IMR-90 (cell line): ENCODE measurements at regions not wholly inside any gene's neighbourhood (a gene's known extent, or its start where the extent isn't known, plus 50 kb on each side); places are given as distances from the start of the nearest gene placed in this dataset.

Source experiments
- ATAC-seq: fragments of 200-7000 bp; cut with Tn5 transposase; 2 replicates; pipeline ENCODE4 v1.9.1; 2020; ENCODE audit warnings: low read depth, mild to moderate bottlenecking, moderate library complexity
- BruUV-seq: library from RNA; stranded (reverse); fragments of 400-500 nt; replicated peaks from 2 replicates; lab custom pipeline; 2021; lab: Mats Ljungman, UMichigan
- CTCF ChIA-PET: fragments of 300-600 bp; formaldehyde crosslinking; extraction: SDS; loops from one replicate; lab custom pipeline; 2021; ENCODE audit warnings: antibody characterized with exemption; lab: Yijun Ruan, JAX
- POLR2A ChIA-PET: fragments of 300-600 bp; sonication (Branson Sonifier 250); formaldehyde crosslinking; loops from one replicate; lab custom pipeline; 2022; ENCODE audit warnings: antibody characterized with exemption; ENCODE audit not compliant: unreplicated experiment; lab: Charles Lee
- DNase-seq: peaks from one replicate; pipeline ENCODE4 v3.0.0; 2013
- H2AFZ ChIP-seq: replicated peaks from 2 replicates; pipeline ENCODE3; 2013; ENCODE audit warnings: low read length, mild to moderate bottlenecking; ENCODE audit not compliant: poor library complexity
- H2AK5ac ChIP-seq: 2 replicates; pipeline ENCODE4 v1.6.1; 2013; ENCODE audit warnings: low read depth, low read length, inconsistent platforms
- H2AK9ac ChIP-seq: replicated peaks from 2 replicates; pipeline ENCODE3; 2013; ENCODE audit warnings: mild to moderate bottlenecking, low read depth, low read length, moderate library complexity; ENCODE audit not compliant: poor library complexity
- H2BK120ac ChIP-seq: 2 replicates; pipeline ENCODE4 v1.6.1; 2013; ENCODE audit warnings: low read depth, low read length, inconsistent platforms
- H2BK15ac ChIP-seq: 3 replicates; pipeline ENCODE4 v1.6.1; 2013; ENCODE audit warnings: low read depth, low read length, inconsistent platforms
- H2BK20ac ChIP-seq: 2 replicates; pipeline ENCODE4 v1.6.1; 2013; ENCODE audit warnings: low read depth, mild to moderate bottlenecking, inconsistent platforms, low read length, moderate library complexity
- H2BK5ac ChIP-seq: 2 replicates; pipeline ENCODE4 v1.6.1; 2013; ENCODE audit warnings: mild to moderate bottlenecking, low read depth, low read length, inconsistent platforms; ENCODE audit not compliant: poor library complexity, severe bottlenecking
- H3K14ac ChIP-seq: replicated peaks from 2 replicates; pipeline ENCODE4 v1.6.1; 2013; ENCODE audit warnings: low read depth, low read length, inconsistent platforms
- H3K18ac ChIP-seq: 2 replicates; pipeline ENCODE4 v1.6.1; 2013; ENCODE audit warnings: low read depth, low read length, control low read depth
- H3K23ac ChIP-seq: 2 replicates; pipeline ENCODE4 v1.6.1; 2013; ENCODE audit warnings: low read depth, low read length, inconsistent platforms
- H3K27ac ChIP-seq: 2 replicates; pipeline ENCODE4 v1.5.1; 2013; ENCODE audit warnings: mild to moderate bottlenecking, control low read depth, low read length; ENCODE audit not compliant: insufficient read depth
- H3K27me3 ChIP-seq: 2 replicates; pipeline ENCODE4 v1.6.1; 2013; ENCODE audit warnings: low read length; ENCODE audit not compliant: control insufficient read depth, insufficient read depth
- H3K36me3 ChIP-seq: 2 replicates; pipeline ENCODE4 v1.6.1; 2013; ENCODE audit warnings: low read length, mixed read lengths; ENCODE audit not compliant: control insufficient read depth, insufficient read depth
- H3K4ac ChIP-seq: 2 replicates; pipeline ENCODE4 v1.6.1; 2013; ENCODE audit warnings: low read depth, low read length, inconsistent platforms
- H3K4me1 ChIP-seq: 2 replicates; pipeline ENCODE4 v1.6.1; 2013; ENCODE audit warnings: low read length, mixed read lengths; ENCODE audit not compliant: control insufficient read depth, insufficient read depth
- H3K4me2 ChIP-seq: 2 replicates; pipeline ENCODE4 v1.6.1; 2013; ENCODE audit warnings: low read depth, mild to moderate bottlenecking, control low read depth, low read length, moderate library complexity
- H3K4me3 ChIP-seq: 2 replicates; pipeline ENCODE4 v1.5.1; 2013; ENCODE audit warnings: low read depth, mild to moderate bottlenecking, control low read depth, low read length, moderate library complexity; ENCODE audit not compliant: insufficient read depth
- H3K56ac ChIP-seq: 2 replicates; pipeline ENCODE4 v1.6.1; 2013; ENCODE audit warnings: low read length, inconsistent platforms; ENCODE audit not compliant: insufficient read depth; ENCODE audit errors: extremely low read depth
- H3K79me1 ChIP-seq, 2 experiments: 2 replicates each; pipeline ENCODE4 v1.6.1; 2013; ENCODE audit warnings: low read length in 2 of 2, inconsistent platforms in 1 of 2, low read depth in 1 of 2
- H3K9ac ChIP-seq: 2 replicates; pipeline ENCODE4 v1.6.1; 2013; ENCODE audit warnings: low read depth, low read length, control low read depth
- H3K9me1 ChIP-seq: 2 replicates; pipeline ENCODE4 v1.6.1; 2013; ENCODE audit warnings: low read length, inconsistent platforms; ENCODE audit not compliant: insufficient read depth
- H3K9me3 ChIP-seq: 2 replicates; pipeline ENCODE4 v1.6.1; 2013; ENCODE audit warnings: low read length; ENCODE audit not compliant: control insufficient read depth, insufficient read depth
- H4K20me1 ChIP-seq: 2 replicates; pipeline ENCODE4 v1.6.1; 2013; ENCODE audit warnings: low read length, inconsistent platforms; ENCODE audit not compliant: insufficient read depth
- H4K5ac ChIP-seq: 2 replicates; pipeline ENCODE4 v1.6.1; 2013; ENCODE audit warnings: mild to moderate bottlenecking, low read depth, low read length, control low read depth
- H4K8ac ChIP-seq, 2 experiments: 2 replicates each; pipeline ENCODE4 v1.6.1; 2013; ENCODE audit warnings: low read depth in 2 of 2, low read length in 2 of 2, control low read depth in 1 of 2, inconsistent platforms in 1 of 2
- H4K91ac ChIP-seq: 2 replicates; pipeline ENCODE4 v1.6.1; 2013; ENCODE audit warnings: low read depth, low read length, inconsistent platforms; ENCODE audit not compliant: insufficient read depth
- BHLHE40 ChIP-seq: fragments of 150-350 bp; IDR thresholded peaks from 2 replicates; pipeline ENCODE4 v1.6.1; 2016; ENCODE audit warnings: mild to moderate bottlenecking, low read depth, low read length
- CTCF ChIP-seq: conservative IDR thresholded peaks from 2 replicates; pipeline ENCODE4 v1.5.1; 2012; ENCODE audit warnings: mild to moderate bottlenecking, low read depth, low read length, improper control_type of control experiment
- MAZ ChIP-seq: IDR thresholded peaks from 2 replicates; pipeline ENCODE4 v1.6.1; 2012; ENCODE audit warnings: low read depth, mild to moderate bottlenecking, low read length, improper control_type of control experiment, moderate library complexity, borderline replicate concordance
- WGBS, 2 experiments: methylation state at CpG; one replicate each; pipeline versions ENCODE4 v1.1.5 to v1.1.7; 2013; ENCODE audit warnings: missing lambda C conversion rate in 2 of 2; ENCODE audit not compliant: insufficient read length in 1 of 2; ENCODE audit errors: extremely low coverage in 2 of 2; 5-methylcytosine and 5-hydroxymethylcytosine counted together
- dilution Hi-C: fragments of 300-500 bp; cut with HindIII; formaldehyde crosslinking; loops from one replicate; pipeline ENCODE4 v1.14.3; 2018; ENCODE audit warnings: low sequenced_read_pairs; ENCODE audit not compliant: unreplicated experiment
- in situ Hi-C: fragments of 300-500 bp; cut with MboI; formaldehyde crosslinking; loops from 3 replicates; pipeline ENCODE4 v1.14.3; 2019; ENCODE audit warnings: low sequenced_read_pairs, inconsistent platforms, mixed read lengths
- intact Hi-C: fragments of 100-400 bp; cut with micrococcal nuclease; formaldehyde crosslinking; loops from 2 replicates; pipeline ENCODE4 v1.10.0; 2022

- no peak overlapping the region for H3K27ac ChIP-seq
- no peak overlapping the region for H3K18ac ChIP-seq
- no peaks in the 10 kb centered on the region for H3K36me3 ChIP-seq
- ATAC-seq = no peak
- no peaks in the 10 kb centered on the region for H3K4me1 ChIP-seq
- POLR2A ChIA-PET = no interaction called here
- H4K91ac ChIP-seq = no peak overlapping the region
- H3K27me3 ChIP-seq = no peaks in the 10 kb centered on the region
- dilution Hi-C loops (no loop called here), intact Hi-C loops (no loop called here), in situ Hi-C loops (no loop called here)
- no peak overlapping the region for H2BK120ac ChIP-seq
- WGBS, 2 experiments = 60% methylated on average over 2 of the region's 5 CpGs; no CpG with 5 or more reads in 1 of the 2 experiments
- H4K5ac ChIP-seq = no peak overlapping the region
- no peak overlapping the region for H3K4me2 ChIP-seq
- H2AFZ ChIP-seq = no peak overlapping the region
- CTCF ChIA-PET = no interaction called here
- no peak overlapping the region for H2BK15ac ChIP-seq
- H3K9ac ChIP-seq = no peak overlapping the region
- BruUV-seq = no TSS peak
- H3K4ac ChIP-seq = no peak overlapping the region
- TF ChIP-seq CTCF (no peak), BHLHE40 (no peak), MAZ (no peak)
- H3K9me1 ChIP-seq = no peaks in the 10 kb centered on the region
- no peak overlapping the region for H2AK5ac ChIP-seq
- no peaks in the 10 kb centered on the region for H3K9me3 ChIP-seq
- DNase-seq = no peak
- no peak overlapping the region for H3K14ac ChIP-seq
- no peaks in the 10 kb centered on the region for H3K79me1 ChIP-seq
- no peak overlapping the region for H3K56ac ChIP-seq
- no peak overlapping the region for H2BK5ac ChIP-seq
- H2BK20ac ChIP-seq = no peak overlapping the region
- H3K23ac ChIP-seq = no peak overlapping the region
- H2AK9ac ChIP-seq = no peak overlapping the region
- no peaks in the 10 kb centered on the region for H4K20me1 ChIP-seq
- no peak overlapping the region for H4K8ac ChIP-seq
- H3K4me3 ChIP-seq = no peak overlapping the region
Observed at GRCh38 chr3:69613286-69613685, 126.0 kb upstream of the MITF start.
